DOHH2 (cell line): ENCODE measurements at regions not wholly inside any gene's neighbourhood (a gene's known extent, or its start where the extent isn't known, plus 50 kb on each side); places are given as distances from the start of the nearest gene placed in this dataset.

ENCODE experiments used
- H3F3A ChIP-seq: fragments of 200-600 bp; sonication (generic), shearing (Covaris generic); 2 replicates; pipeline ENCODE4 v1.6.0; 2016; ENCODE audit warnings: antibody characterized with exemption, mild to moderate bottlenecking; ENCODE audit not compliant: control insufficient read depth, insufficient read depth
- H3K27ac ChIP-seq: fragments of 200-600 bp; sonication (generic); 2 replicates; pipeline ENCODE4 v1.5.1; 2014; ENCODE audit warnings: low read depth, mild to moderate bottlenecking, low read length, moderate library complexity
- H3K27me3 ChIP-seq: fragments of 200-600 bp; sonication (generic); 2 replicates; pipeline ENCODE4 v1.6.1; 2014; ENCODE audit warnings: mild to moderate bottlenecking, low read length, mixed read lengths; ENCODE audit not compliant: control insufficient read depth
- H3K36me3 ChIP-seq: fragments of 200-600 bp; sonication (generic); 2 replicates; pipeline ENCODE4 v1.6.1; 2014; ENCODE audit warnings: mild to moderate bottlenecking, low read length, moderate library complexity, mixed read lengths; ENCODE audit not compliant: control insufficient read depth
- H3K4me1 ChIP-seq: fragments of 200-600 bp; sonication (generic); 2 replicates; pipeline ENCODE4 v1.6.1; 2014; ENCODE audit warnings: mild to moderate bottlenecking, low read length, mixed read lengths; ENCODE audit not compliant: control insufficient read depth
- H3K4me2 ChIP-seq: fragments of 200-600 bp; sonication (generic); 2 replicates; pipeline ENCODE4 v1.6.0; 2014; ENCODE audit warnings: mild to moderate bottlenecking, low read length, moderate library complexity
- H3K4me3 ChIP-seq: fragments of 200-600 bp; sonication (generic); 2 replicates; pipeline ENCODE4 v1.5.1; 2014; ENCODE audit warnings: mild to moderate bottlenecking, low read length, mixed read lengths
- H3K79me2 ChIP-seq: fragments of 200-600 bp; sonication (generic); 2 replicates; pipeline ENCODE4 v1.6.1; 2014; ENCODE audit warnings: mild to moderate bottlenecking, low read length, mixed read lengths; ENCODE audit not compliant: control insufficient read depth
- H3K9me2 ChIP-seq: fragments of 200-600 bp; sonication (generic); replicated peaks from 2 replicates; pipeline ENCODE4 v1.6.1; 2014; ENCODE audit warnings: mild to moderate bottlenecking, low read length, mixed read lengths; ENCODE audit not compliant: control insufficient read depth
- H3K9me3 ChIP-seq: fragments of 200-600 bp; sonication (generic); 2 replicates; pipeline ENCODE4 v1.6.1; 2014; ENCODE audit warnings: antibody characterized with exemption, low read length, mixed read lengths; ENCODE audit not compliant: control insufficient read depth, insufficient read depth
- H4K20me1 ChIP-seq: fragments of 200-600 bp; sonication (generic); 2 replicates; pipeline ENCODE4 v1.6.0; 2014; ENCODE audit warnings: low read depth, mild to moderate bottlenecking, antibody characterized with exemption, low read length, moderate library complexity; ENCODE audit not compliant: control insufficient read depth, insufficient read depth
- CTCF ChIP-seq: fragments of 200-600 bp; sonication (generic); IDR thresholded peaks from one replicate; pipeline ENCODE4 v1.5.1; 2014; ENCODE audit warnings: antibody characterized with exemption, mild to moderate bottlenecking, low read depth, low read length; ENCODE audit not compliant: poor library complexity, severe bottlenecking
- EZH2phosphoT487 ChIP-seq: fragments of 200-600 bp; sonication (generic); IDR thresholded peaks from 2 replicates; pipeline ENCODE4 v1.6.1; 2017; ENCODE audit warnings: borderline replicate concordance, mild to moderate bottlenecking, antibody characterized with exemption, low read length, moderate library complexity, mixed read lengths

- no peak overlapping the region for H3K27ac ChIP-seq
- H3K27me3 ChIP-seq, result no peaks in the 10 kb centered on the region
- H3K9me3 ChIP-seq, result no peaks in the 10 kb centered on the region; the same call in 1 of the 2 replicates
- H3K4me1 ChIP-seq, result no peaks in the 10 kb centered on the region
- H4K20me1 ChIP-seq, result no peaks in the 10 kb centered on the region
- TF ChIP-seq CTCF (no peak), EZH2phosphoT487 (no peak)
- H3K4me3 ChIP-seq, result no peak overlapping the region
- no peaks in the 10 kb centered on the region for H3K79me2 ChIP-seq
- no peaks in the 10 kb centered on the region for H3K9me2 ChIP-seq
- H3K36me3 ChIP-seq, result no peaks in the 10 kb centered on the region
- H3F3A ChIP-seq, result no peaks in the 10 kb centered on the region
- H3K4me2 ChIP-seq, result no peak overlapping the region
Measured at GRCh38 chr12:18907728-18908127, 169.8 kb downstream of the CAPZA3 start.

- H3K79me2 ChIP-seq, result no peaks in the 10 kb centered on the region
- no peak overlapping the region for H3K27ac ChIP-seq
- H3K9me2 ChIP-seq, result no peaks in the 10 kb centered on the region
- no peak overlapping the region for H3K4me3 ChIP-seq
- no peaks in the 10 kb centered on the region for H4K20me1 ChIP-seq
- H3K4me2 ChIP-seq, result no peak overlapping the region
- no peaks in the 10 kb centered on the region for H3K27me3 ChIP-seq
- H3F3A ChIP-seq, result no peaks in the 10 kb centered on the region
- no peaks in the 10 kb centered on the region; the same call in 1 of the 2 replicates for H3K9me3 ChIP-seq
- H3K36me3 ChIP-seq, result no peaks in the 10 kb centered on the region
- TF ChIP-seq EZH2phosphoT487 (no peak), CTCF (no peak)
- no peaks in the 10 kb centered on the region for H3K4me1 ChIP-seq
Measured at GRCh38 chr12:18908191-18908590, 170.3 kb downstream of the CAPZA3 start.

- no peaks in the 10 kb centered on the region for H3K36me3 ChIP-seq
- no peak for TF ChIP-seq EZH2phosphoT487
- no peak for TF ChIP-seq CTCF
- H3K4me1 ChIP-seq, result no peaks in the 10 kb centered on the region
- no peak overlapping the region for H3K27ac ChIP-seq
- H3K9me3 ChIP-seq, result no peaks in the 10 kb centered on the region
- H3F3A ChIP-seq, result no peaks in the 10 kb centered on the region
- H3K27me3 ChIP-seq, result no peaks in the 10 kb centered on the region
- no peaks in the 10 kb centered on the region for H4K20me1 ChIP-seq
- H3K4me3 ChIP-seq, result no peak overlapping the region
- no peaks in the 10 kb centered on the region for H3K79me2 ChIP-seq
- no peaks in the 10 kb centered on the region for H3K9me2 ChIP-seq
- H3K4me2 ChIP-seq, result no peak overlapping the region
Measured at GRCh38 chr12:18919871-18920511, 182.1 kb downstream of the CAPZA3 start.
